Hematopoietic multipotent progenitor cell treated with erythropoietin and hydrocortisone succinate and interleukin-3 and kit ligand, for 15 days (in vitro differentiated cells): ENCODE measurements at regions not wholly inside any gene's neighbourhood (a gene's known extent, or its start where the extent isn't known, plus 50 kb on each side); places are given as distances from the start of the nearest gene placed in this dataset.
"Not testable (repeated sequence)": the region's sequence is repeated elsewhere in the genome, so short reads cannot be mapped to it uniquely, and the experiment has no call there.

Source experiments
- DNase-seq: peaks from one replicate; pipeline ENCODE4 v3.0.0-alpha.2; 2015; ENCODE audit warnings: low spot score

DNA sequence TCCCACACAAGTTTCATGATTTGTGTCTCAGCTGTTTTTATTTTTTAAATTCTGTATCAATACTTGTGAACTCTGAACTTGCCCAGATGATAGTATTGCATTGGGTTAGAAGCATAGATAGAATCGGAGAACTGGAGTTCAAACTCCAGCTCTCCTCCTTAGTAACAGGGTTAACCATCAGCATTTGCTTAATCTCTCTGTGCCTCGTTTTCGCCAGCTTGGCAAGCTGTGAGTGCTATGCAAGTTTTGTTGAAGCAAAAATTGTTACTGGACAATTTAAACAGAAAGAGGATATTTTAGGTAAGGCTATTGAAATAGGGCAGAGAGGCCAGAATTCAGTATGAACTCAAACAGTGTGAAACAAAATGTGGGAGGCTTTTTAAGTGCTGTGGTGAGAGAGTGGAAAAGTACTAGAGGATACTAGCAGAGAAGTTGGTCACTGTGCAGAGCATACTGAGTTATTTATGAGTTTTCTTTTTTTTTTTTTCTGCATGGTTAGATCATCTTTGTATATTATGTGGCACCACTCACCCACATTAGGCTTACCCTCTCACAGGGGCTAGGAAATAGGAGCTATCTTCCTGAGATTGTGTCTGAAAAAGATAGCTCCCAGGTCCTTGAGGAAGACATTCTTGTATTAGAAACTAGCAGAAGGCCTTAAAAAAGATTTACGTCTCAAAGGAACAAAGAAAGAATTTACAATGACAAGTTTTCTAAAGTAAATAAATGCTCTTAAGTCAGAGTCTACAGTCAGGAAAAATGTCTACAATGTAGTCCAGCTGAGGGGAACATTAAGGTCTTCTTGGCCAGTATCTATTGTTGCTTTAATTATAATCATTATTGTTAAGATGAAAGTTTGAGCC, 1126.6 kb downstream of the FAT4 start:
- no peak for DNase-seq

DNA sequence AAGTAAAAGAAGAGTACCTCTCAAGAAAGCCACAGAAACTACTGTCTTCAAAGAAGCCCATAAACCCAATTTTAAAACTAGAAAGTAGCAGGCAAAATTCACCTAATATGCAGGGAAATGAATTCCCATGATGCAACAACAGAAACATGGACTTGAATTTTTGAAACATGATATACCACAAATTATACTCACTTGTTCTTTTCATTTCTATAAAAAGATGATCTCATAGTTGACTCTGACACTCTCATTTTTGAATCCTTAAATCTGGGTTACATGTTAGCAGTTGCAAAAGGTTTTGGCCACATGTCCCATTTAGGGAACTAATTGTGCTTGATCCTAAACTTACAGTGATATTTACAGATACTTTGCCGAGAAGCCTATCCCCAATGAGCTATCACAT, 1130.8 kb downstream of the FAT4 start:
- no peak for DNase-seq

DNA sequence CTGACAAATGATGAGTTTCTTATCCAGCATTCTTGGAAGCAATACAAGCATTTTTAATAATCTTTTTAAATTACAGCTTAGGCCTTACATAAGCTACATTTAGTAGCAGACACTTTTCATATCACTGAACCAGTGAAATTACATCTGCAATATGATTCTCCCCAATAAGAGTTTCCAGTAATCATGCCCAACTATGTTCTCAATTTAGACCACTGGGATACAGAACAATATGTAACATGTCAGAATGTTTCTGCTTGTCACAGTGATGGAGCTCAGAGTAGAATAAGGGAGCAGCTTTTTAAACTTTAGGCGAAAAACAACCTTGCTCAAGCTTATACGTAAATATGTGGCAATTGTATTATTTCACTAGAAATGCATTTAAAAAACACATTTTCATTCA, 1132.2 kb downstream of the FAT4 start:
- DNase-seq: no peak

DNA sequence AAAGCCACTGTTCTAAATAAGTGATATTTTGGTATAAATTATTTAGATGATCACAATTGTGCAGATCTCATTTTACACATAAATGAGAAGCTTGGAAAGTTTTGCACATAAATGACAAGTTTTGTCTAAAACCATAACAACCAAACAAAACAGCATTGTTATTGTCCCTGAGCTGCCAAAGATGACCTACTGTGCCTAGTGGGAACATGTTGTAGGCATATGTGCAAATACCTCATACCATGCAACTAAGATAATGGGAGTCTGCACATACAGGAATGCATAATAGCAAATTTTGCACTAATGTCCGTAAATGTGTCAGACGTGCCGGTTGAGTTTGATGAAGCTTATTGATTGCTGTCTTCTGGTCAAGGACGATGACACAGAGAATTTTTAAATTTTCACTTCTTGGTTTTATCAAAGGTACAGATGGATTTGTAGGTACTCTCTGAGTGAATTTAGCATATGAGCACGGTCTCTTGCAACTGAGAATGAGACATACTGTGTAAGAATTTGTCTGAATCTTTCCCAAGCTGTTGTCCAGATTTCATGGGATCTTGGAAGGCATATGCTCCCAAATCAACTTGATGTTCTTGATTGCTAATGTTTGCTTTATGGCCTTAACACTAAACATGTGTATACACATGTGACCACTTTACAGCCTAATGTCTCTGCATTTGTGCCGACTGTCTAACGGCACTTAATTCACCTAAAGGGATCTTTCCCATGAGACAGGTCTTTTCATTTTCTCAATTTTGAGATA, 1133.5 kb downstream of the FAT4 start:
- DNase-seq: no peak

DNA sequence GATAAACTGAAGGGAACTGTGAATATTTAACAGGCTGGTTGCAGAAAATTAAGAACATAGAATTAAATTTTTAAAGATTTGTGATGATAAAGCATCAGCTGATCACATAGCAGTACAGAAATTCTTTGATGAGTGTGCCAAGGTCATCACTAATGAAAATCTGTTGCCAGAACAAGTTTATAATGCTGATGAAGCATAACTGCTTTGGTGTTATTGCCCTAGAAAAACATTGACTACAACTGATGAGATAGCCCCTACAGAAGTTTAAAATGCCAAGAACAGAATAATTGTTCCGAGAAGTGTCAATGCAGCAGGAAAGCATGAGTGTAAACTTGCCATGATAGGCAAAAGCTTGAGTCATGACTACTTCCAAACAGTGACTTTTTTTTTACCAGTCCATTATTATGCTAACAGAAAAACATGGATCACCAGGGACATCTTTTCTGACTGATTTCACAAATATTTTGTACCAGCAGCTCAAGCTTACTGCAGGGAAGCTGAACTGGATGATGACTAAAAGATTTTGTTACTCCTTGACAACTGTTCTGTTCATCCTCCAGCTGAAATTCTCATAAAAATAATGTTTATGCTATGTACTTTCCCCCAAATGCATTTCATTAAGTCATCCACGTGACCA, 1136.6 kb downstream of the FAT4 start:
- DNase-seq: no peak

DNA sequence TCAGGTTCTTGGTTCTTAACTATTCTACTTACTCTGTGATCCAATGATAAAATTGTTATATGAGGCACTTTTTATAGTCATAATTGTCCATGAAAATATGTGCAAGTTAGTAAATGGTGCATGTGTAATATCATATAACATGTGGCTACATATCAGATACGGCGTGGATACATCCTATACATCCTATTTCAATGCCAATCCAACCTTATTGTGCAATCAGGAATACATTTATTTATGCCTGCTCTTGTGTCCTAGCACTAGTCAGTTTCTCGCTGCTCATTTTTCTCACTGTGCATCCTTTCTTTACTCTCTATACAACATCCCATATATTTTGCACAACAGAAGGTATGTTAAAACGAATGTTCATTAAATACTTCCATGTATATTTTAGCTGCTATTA, 1141.1 kb downstream of the FAT4 start:
- no peak for DNase-seq

DNA sequence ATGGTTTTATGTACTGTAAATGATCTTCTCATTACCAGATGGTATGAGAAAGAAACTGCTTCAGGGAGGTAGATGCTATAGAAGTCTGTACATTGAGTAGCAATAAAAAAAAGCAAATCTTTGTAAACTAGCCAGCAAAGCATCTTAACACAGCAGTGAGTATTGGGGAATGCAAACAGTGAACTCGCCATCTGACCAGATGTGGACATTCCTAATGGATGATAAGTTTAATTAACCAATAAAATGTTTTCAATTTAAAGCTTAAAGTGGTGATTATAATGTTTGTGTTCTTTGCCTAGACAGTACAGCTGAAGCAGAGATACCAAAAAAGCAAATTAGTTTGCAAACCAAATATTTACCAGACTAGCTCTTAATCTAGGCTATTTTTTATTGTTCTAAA, 1144.2 kb downstream of the FAT4 start:
- DNase-seq: no peak

DNA sequence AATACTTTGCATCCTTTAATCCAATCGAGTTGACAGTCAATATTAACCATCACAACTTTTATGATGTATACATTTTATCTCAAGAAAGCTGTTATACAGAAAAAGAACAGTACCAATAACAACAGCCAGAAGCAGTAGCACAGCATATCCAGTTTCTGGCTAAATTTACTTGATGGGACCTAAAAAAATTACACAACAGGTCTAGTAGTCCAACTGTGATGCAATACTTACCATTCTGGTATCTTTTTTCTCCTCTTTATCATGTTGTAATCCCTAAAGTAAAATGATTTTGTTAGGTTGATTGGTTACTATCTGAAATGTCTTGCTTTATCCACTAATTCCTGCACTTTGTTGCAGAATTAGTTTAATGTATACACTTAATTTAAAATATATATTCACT, 1150.6 kb downstream of the FAT4 start:
- no peak for DNase-seq

DNA sequence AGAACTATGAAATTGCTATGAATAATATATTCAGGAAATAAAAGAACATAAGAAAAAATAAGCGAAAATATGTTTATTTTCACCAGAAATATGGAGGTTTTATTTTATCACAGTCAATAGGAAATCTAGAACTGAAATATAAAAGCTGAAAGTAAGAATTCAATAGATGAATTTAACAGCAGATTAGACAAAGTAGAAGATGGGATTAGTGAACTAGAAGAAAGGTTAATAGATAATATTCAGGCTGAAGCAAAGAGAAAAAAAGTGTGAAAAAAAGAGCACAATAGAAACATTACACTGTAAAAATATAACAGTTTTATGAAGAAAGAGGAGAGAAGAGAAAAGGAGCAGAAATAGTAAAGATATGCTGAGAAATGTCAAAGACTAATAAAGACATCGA, 1152.1 kb downstream of the FAT4 start:
- no peak for DNase-seq

DNA sequence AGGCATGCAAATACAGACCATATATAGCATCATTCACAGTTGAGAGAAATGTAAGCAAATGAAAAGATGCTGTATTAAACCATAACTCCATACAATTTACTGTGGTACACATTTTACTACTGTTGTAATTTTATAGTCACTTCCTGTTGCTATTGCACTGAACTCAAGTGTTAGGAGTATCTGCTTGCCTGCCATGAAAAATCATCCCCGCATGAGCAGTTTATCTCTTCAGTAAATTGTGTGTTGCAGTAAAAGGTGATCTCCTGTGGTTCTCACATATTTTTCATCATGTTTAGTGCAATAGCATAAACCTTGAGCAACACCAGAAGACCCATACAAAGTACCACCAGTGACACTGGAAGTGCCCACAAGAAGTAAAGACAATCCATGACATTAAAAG, 1153.4 kb downstream of the FAT4 start:
- DNase-seq: no peak

DNA sequence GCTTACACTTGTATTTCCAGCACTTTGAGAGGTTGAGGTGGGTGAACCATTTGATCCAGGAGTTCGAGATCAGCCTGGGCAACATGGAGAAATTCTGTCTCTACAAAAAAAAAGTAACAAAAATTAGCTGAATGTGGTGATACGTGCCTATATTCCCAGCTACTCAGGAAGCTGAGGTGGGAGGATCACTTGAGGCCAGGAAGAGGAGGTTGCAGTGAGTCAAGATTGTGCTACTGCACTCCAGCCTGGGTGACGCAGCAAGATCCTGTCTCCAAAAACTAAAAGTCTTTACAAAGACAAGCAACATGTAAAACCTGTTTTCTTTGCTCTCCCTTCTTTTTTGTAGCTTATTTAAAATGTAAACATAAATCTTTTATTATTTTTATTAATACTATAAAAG, 1156.1 kb downstream of the FAT4 start:
- DNase-seq: no peak

DNA sequence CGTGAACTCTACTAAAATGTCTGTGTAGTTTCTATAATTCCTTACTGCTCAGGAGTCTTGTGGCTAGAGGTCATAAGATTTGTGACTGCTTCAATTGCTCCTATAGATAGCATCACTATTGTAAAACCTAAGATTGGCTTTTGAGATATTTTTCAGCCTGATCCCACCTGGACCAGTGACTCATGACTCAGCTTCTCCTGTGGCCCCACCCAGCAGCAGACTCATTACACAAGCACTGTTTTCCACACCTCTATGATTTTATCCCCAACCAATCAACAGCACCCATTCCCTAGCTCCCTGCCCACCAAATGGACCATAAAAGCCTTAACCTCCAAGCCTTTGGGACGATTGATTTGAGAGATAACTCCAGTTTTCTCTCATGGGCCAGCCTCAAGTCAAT, 1157.0 kb upstream of the INTU start:
- DNase-seq: no peak

DNA sequence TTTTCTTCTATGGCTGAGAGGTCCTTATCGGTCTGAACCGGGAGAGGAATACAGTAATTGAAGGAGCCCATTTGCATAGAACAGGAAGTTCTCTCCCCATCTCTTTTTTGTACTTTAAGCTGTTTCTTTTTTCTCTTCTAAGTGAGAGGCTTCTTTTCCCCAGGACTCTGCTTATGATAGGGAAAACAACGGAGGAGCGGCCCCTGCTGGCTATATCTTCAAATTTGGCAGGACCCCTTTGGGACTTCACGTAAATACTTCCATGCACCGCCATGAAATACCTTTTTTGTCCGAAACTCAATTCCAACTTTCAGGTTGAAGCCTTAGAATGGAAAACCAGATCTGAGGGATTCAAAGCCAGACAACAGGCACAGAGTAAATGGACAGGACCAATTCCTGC, 1153.0 kb upstream of the INTU start:
- no peak for DNase-seq

DNA sequence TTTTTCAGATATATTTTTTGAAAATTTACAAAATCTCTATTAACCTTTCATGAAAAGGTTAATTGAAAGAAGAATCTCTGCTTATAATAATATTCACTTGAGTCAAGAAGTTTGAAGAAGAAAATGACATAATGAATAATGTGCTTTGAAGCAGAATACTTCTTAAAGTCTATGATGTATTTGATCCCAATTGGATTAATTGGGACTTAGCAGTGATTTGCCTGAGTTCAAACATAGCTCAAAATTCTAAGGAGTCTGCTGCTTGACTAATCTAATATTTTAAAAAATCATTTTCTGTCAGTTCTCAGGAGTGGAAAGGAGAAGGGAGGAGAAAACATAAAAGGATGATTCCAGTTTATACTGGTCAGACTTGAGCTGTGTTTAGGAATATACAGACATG, 1150.4 kb upstream of the INTU start:
- no peak for DNase-seq

DNA sequence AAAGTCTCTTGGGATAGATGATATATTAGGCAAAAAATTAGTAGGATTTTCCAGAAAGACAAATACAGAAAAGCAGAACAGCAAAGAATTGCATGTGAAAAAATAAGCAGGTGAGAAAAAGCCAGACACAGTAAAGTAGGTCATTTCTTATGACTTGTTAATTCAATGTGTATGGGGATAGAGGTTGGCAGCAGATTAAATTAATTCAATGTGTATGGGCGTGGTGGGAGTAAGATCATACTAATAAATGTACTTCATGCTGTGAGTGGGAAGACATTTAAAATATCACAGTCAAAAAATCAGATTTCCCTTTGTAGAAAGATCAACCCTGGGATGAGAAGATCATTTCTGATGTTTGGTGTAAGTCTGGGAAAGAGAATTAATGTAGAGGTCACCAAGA, 1146.4 kb upstream of the INTU start:
- DNase-seq: no peak

DNA sequence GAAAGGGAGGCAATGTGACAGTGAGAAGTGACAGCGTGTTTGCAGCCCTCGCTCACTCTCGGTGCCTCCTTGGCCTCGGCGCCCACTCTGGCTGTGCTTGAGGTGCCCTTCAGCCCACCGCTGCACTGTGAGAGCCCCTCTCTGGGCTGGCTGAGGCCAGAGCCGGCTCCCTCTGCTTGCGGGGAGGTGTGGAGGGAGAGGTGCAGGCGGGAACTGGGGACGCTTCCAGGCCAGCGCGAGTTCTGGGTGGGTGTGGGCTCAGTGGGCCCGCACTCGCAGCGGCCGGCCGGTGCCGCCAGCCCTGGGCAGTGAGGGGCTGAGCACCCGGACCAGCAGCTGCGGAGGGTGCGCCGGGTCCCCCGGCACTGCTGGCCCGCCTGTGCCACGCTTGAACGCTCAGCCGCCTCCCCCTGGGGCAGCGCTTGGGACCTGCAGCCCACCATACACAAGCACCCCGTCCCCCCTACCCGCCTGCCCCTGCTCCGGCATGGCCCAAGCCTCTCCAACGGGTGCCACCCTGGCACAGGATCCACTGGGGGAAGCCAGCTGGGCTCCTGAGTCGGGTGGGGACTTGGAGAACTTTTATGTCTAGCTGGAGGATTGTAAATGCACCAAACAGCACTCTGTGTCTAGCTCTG, 1142.8 kb upstream of the INTU start:
- no peak for DNase-seq

DNA sequence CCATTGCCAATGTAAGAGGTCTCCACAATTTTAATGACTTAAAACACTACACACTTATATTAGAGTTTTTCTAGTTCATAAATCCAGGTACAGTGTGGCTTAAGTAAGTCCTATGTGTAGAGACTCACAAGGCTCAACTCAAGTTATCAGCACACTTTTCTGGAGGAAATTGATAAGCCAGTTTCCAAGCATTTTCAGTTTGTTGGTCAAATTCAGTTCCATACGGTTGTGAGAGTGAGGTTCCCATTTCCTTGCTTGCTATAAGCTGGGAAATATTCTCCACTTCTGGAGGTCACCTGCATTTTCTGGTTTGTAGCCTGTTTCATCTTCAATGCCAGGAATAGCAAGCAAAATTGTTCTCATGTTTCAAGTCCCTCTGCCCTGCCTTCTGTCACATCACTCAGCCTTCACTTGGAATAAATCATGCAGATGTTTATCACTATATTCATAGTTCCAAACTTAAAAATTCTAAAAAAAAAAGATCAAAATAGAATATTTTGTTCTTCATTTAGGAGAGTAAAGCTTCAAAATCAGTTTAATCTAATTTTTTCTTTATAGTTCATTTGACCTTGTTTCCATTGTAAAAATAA, 1137.5 kb upstream of the INTU start:
- DNase-seq: no peak

DNA sequence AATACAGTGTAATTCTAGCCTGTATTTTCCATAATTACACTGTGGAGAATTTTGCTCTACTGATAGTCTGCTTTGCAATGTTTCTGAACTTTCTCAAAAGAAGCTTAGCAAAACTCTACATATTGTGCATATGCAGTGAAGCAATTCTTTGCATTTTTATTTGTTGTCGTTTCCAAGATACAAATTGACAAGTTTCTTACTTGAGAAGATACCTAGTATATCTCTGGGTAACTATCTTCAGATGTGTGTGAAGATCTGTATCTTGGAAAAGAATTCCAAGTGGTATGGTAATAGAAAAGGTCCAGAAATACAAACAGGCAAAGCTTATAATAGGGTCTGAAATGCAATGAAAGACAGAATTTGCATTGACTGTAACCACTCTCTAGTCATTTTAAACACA, 1119.8 kb upstream of the INTU start:
- DNase-seq: no peak

DNA sequence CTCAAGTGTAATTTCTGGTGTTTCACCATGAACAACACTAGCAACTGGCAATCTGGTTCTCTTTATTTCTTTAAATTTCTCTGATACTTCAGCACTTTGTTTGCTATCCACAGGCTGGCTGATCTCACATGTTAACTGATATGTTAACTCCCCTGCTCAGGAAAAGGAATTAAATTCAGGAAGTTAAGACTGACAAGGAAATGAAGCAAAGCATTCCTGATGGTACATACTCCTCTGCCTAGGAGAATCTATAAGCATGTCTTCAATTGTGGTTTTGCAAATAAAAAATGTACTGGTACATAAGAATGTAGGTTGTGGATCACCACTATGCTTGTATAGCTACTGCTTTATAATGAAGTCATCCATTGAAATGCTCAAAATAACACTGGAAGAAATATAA, 1119.2 kb upstream of the INTU start:
- DNase-seq: no peak

DNA sequence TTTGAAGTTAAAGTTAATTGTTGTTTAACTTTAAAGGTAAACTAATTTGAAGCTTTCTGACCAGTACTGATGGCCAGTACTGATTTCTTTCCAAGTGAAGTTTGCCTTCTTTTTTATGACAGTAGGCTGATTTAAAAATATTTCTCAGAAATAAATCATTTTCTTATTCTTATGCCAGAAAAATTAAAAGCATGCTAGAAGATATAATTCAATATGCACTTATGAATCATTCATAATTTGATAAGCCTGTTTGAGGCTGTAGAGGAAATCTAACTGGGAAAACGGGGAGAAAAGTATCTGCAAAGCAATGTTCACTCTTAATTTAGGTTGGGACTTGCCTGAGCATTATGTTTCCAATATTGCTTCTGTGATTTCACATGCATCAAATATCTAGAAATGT, 1112.0 kb upstream of the INTU start:
- no peak for DNase-seq

DNA sequence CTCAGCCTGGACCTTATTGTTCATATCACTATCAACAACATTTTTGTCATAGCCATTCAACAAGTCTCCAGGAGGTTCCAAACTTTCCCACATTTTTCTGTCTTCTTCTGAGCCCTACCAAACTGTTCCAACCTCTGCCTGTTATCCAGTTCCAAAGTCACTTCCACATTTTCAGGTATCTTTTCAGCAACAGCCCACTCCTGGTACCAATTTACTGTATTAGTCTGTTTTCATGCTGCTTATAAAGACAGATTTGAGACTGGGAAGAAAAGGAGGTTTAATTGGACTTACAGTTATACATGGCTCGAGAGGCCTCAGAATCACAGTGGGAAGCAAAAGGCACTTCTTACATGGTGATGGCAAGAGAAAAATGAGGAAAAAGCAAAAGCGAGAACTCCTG, 1107.4 kb upstream of the INTU start:
- not testable (repeated sequence) for DNase-seq

DNA sequence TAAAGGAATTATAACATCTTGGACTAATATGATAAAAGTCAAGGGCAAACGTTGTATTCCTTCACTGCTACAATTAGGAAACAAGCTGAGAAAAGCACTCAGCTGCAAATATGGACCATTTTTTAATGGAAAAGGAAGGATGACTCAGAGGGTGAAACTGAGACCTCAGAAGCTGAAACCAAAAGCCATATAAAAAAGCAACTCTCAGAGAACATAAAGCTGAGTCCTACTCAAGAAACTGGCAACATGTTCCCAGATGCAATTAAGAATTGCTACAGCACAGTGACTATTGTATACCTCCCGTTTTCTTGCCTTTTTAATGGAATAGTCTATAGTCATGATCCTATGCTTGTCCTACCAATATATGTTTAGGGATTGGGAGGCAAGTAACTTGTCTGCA, 1106.4 kb upstream of the INTU start:
- no peak for DNase-seq
